GM23248 (cell line): ENCODE measurements at regions not wholly inside any gene's neighbourhood (a gene's known extent, or its start where the extent isn't known, plus 50 kb on each side); places are given as distances from the start of the nearest gene placed in this dataset.

Source experiments
- EZH2 ChIP-seq: fragments of 200-600 bp; sonication (generic); IDR thresholded peaks from 2 replicates; pipeline ENCODE4 v1.6.1; 2018; ENCODE audit warnings: antibody characterized with exemption, mild to moderate bottlenecking; ENCODE audit not compliant: insufficient read depth, poor library complexity, severe bottlenecking
- EZH2phosphoT487 ChIP-seq: fragments of 200-600 bp; sonication (generic); IDR thresholded peaks from 2 replicates; pipeline ENCODE4 v1.6.1; 2018; ENCODE audit warnings: antibody characterized with exemption, moderate library complexity, mild to moderate bottlenecking, low read depth; ENCODE audit not compliant: insufficient read depth

DNA sequence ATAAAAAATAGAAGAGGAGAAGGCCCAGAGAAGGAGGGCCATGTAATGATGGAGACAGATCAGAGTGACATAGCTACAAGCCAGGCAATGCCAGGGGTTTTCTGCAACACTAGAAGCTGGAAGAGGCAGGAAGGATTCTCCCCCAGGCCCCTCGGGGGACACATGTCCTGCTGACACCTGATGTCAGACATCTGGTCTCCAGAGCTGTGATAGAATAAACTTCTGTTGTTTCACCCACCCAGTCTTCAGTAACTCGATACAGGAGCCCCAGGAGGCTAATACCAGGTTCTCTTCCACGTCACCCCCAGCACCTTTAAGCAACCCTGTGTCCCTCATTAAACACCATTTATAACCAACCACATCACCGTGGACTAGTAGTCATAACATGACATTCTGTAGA lies 94.9 kb downstream of the TMEM130 start:
- no peak for TF ChIP-seq EZH2
- TF ChIP-seq EZH2phosphoT487: no peak
